ENCODE measurements at regions not wholly inside any gene's neighbourhood (a gene's known extent, or its start where the extent isn't known, plus 50 kb on each side); places are given as distances from the start of the nearest gene placed in this dataset.
"Not testable (repeated sequence)": the region's sequence is repeated elsewhere in the genome, so short reads cannot be mapped to it uniquely, and the experiment has no call there.

GRCh38 chr2:111269761-111270323, 149.1 kb downstream of the BCL2L11 start:
- H3K27me3 ChIP-seq (ENCODE audit: control insufficient read depth, insufficient read depth, low read length); intact Hi-C loops (cut with micrococcal nuclease; ENCODE audit: unreplicated experiment); ATAC-seq; H3K27ac ChIP-seq (ENCODE audit: low read length); H3K9me3 ChIP-seq (ENCODE audit: control insufficient read depth, insufficient read depth, low read depth, low read length); H3K4me1 ChIP-seq (ENCODE audit: control insufficient read depth, insufficient read depth, low read length); BruUV-seq (replicated peaks); H3K36me3 ChIP-seq (ENCODE audit: control insufficient read depth, insufficient read depth, low read length); DNase-seq (ENCODE audit: low read depth, low spot score); POLR2A ChIA-PET; in situ Hi-C loops (cut with HindIII; ENCODE audit: low pct_unique_long_range_greater_than_20kb, low sequenced_read_pairs); H3K4me3 ChIP-seq (ENCODE audit: low read depth in 2 of 2, low read length in 2 of 2); CTCF ChIA-PET: not testable (repeated sequence)

GRCh38 chr2:111270569-111270968, 149.9 kb downstream of the BCL2L11 start:
- POLR2A ChIA-PET; H3K4me1 ChIP-seq (ENCODE audit: control insufficient read depth, insufficient read depth, low read length); DNase-seq (ENCODE audit: low read depth, low spot score); H3K36me3 ChIP-seq (ENCODE audit: control insufficient read depth, insufficient read depth, low read length); H3K4me3 ChIP-seq (ENCODE audit: low read depth in 2 of 2, low read length in 2 of 2); BruUV-seq (replicated peaks); CTCF ChIA-PET; intact Hi-C loops (cut with micrococcal nuclease; ENCODE audit: unreplicated experiment); H3K9me3 ChIP-seq (ENCODE audit: control insufficient read depth, insufficient read depth, low read depth, low read length); H3K27ac ChIP-seq (ENCODE audit: low read length); ATAC-seq; in situ Hi-C loops (cut with HindIII; ENCODE audit: low pct_unique_long_range_greater_than_20kb, low sequenced_read_pairs); H3K27me3 ChIP-seq (ENCODE audit: control insufficient read depth, insufficient read depth, low read length): not testable (repeated sequence)

GRCh38 chr2:111271647-111272304, 151.1 kb downstream of the BCL2L11 start:
- H3K9me3 ChIP-seq (ENCODE audit: control insufficient read depth, insufficient read depth, low read depth, low read length); in situ Hi-C loops (cut with HindIII; ENCODE audit: low pct_unique_long_range_greater_than_20kb, low sequenced_read_pairs); POLR2A ChIA-PET; ATAC-seq; BruUV-seq (replicated peaks); H3K4me3 ChIP-seq (ENCODE audit: low read depth in 2 of 2, low read length in 2 of 2); H3K4me1 ChIP-seq (ENCODE audit: control insufficient read depth, insufficient read depth, low read length); CTCF ChIA-PET; H3K36me3 ChIP-seq (ENCODE audit: control insufficient read depth, insufficient read depth, low read length); intact Hi-C loops (cut with micrococcal nuclease; ENCODE audit: unreplicated experiment); DNase-seq (ENCODE audit: low read depth, low spot score); H3K27me3 ChIP-seq (ENCODE audit: control insufficient read depth, insufficient read depth, low read length); H3K27ac ChIP-seq (ENCODE audit: low read length): not testable (repeated sequence)

GRCh38 chr2:111273007-111273406, 152.3 kb downstream of the BCL2L11 start:
- ATAC-seq; H3K27me3 ChIP-seq (ENCODE audit: control insufficient read depth, insufficient read depth, low read length); H3K27ac ChIP-seq (ENCODE audit: low read length); POLR2A ChIA-PET; in situ Hi-C loops (cut with HindIII; ENCODE audit: low pct_unique_long_range_greater_than_20kb, low sequenced_read_pairs); BruUV-seq (replicated peaks); H3K4me1 ChIP-seq (ENCODE audit: control insufficient read depth, insufficient read depth, low read length); H3K9me3 ChIP-seq (ENCODE audit: control insufficient read depth, insufficient read depth, low read depth, low read length); H3K4me3 ChIP-seq (ENCODE audit: low read depth in 2 of 2, low read length in 2 of 2); DNase-seq (ENCODE audit: low read depth, low spot score); CTCF ChIA-PET; intact Hi-C loops (cut with micrococcal nuclease; ENCODE audit: unreplicated experiment); H3K36me3 ChIP-seq (ENCODE audit: control insufficient read depth, insufficient read depth, low read length): not testable (repeated sequence)

GRCh38 chr2:111275047-111275853, 154.5 kb downstream of the BCL2L11 start:
- POLR2A ChIA-PET; H3K27me3 ChIP-seq (ENCODE audit: control insufficient read depth, insufficient read depth, low read length); H3K27ac ChIP-seq (ENCODE audit: low read length); in situ Hi-C loops (cut with HindIII; ENCODE audit: low pct_unique_long_range_greater_than_20kb, low sequenced_read_pairs); ATAC-seq; DNase-seq (ENCODE audit: low read depth, low spot score); H3K4me3 ChIP-seq (ENCODE audit: low read depth in 2 of 2, low read length in 2 of 2); intact Hi-C loops (cut with micrococcal nuclease; ENCODE audit: unreplicated experiment); H3K4me1 ChIP-seq (ENCODE audit: control insufficient read depth, insufficient read depth, low read length); CTCF ChIA-PET; H3K36me3 ChIP-seq (ENCODE audit: control insufficient read depth, insufficient read depth, low read length); H3K9me3 ChIP-seq (ENCODE audit: control insufficient read depth, insufficient read depth, low read depth, low read length); BruUV-seq (replicated peaks): not testable (repeated sequence)

GRCh38 chr2:111275854-111276171, 155.1 kb downstream of the BCL2L11 start:
- POLR2A ChIA-PET; H3K36me3 ChIP-seq (ENCODE audit: control insufficient read depth, insufficient read depth, low read length); BruUV-seq (replicated peaks); H3K4me3 ChIP-seq (ENCODE audit: low read depth in 2 of 2, low read length in 2 of 2); H3K27me3 ChIP-seq (ENCODE audit: control insufficient read depth, insufficient read depth, low read length); CTCF ChIA-PET; in situ Hi-C loops (cut with HindIII; ENCODE audit: low pct_unique_long_range_greater_than_20kb, low sequenced_read_pairs); DNase-seq (ENCODE audit: low read depth, low spot score); H3K9me3 ChIP-seq (ENCODE audit: control insufficient read depth, insufficient read depth, low read depth, low read length); intact Hi-C loops (cut with micrococcal nuclease; ENCODE audit: unreplicated experiment); ATAC-seq; H3K4me1 ChIP-seq (ENCODE audit: control insufficient read depth, insufficient read depth, low read length); H3K27ac ChIP-seq (ENCODE audit: low read length): not testable (repeated sequence)

GRCh38 chr2:111278133-111278532, 157.4 kb downstream of the BCL2L11 start:
- DNase-seq (ENCODE audit: low read depth, low spot score); CTCF ChIA-PET; POLR2A ChIA-PET; H3K27me3 ChIP-seq (ENCODE audit: control insufficient read depth, insufficient read depth, low read length); H3K36me3 ChIP-seq (ENCODE audit: control insufficient read depth, insufficient read depth, low read length); H3K4me1 ChIP-seq (ENCODE audit: control insufficient read depth, insufficient read depth, low read length); H3K9me3 ChIP-seq (ENCODE audit: control insufficient read depth, insufficient read depth, low read depth, low read length); H3K27ac ChIP-seq (ENCODE audit: low read length); H3K4me3 ChIP-seq (ENCODE audit: low read depth in 2 of 2, low read length in 2 of 2); intact Hi-C loops (cut with micrococcal nuclease; ENCODE audit: unreplicated experiment); BruUV-seq (replicated peaks); in situ Hi-C loops (cut with HindIII; ENCODE audit: low pct_unique_long_range_greater_than_20kb, low sequenced_read_pairs); ATAC-seq: not testable (repeated sequence)
